Stimulated activated CD8-positive, alpha-beta memory T cell treated with anti-CD3 and anti-CD28 coated beads, Interleukin-12 subunit alpha, Interleukin-12 subunit beta, amount 100 ng/mL, for 1 hour (primary cell): ENCODE measurements at regions not wholly inside any gene's neighbourhood (a gene's known extent, or its start where the extent isn't known, plus 50 kb on each side); places are given as distances from the start of the nearest gene placed in this dataset.

Source experiments
- DNase-seq: peaks from one replicate; pipeline ENCODE4 v3.0.0-alpha.2; 2020; ENCODE audit warnings: low read depth

- DNase-seq, result no peak
Observed at GRCh38 chr11:45518141-45518832, 147.1 kb downstream of the CHST1 start.

DNA sequence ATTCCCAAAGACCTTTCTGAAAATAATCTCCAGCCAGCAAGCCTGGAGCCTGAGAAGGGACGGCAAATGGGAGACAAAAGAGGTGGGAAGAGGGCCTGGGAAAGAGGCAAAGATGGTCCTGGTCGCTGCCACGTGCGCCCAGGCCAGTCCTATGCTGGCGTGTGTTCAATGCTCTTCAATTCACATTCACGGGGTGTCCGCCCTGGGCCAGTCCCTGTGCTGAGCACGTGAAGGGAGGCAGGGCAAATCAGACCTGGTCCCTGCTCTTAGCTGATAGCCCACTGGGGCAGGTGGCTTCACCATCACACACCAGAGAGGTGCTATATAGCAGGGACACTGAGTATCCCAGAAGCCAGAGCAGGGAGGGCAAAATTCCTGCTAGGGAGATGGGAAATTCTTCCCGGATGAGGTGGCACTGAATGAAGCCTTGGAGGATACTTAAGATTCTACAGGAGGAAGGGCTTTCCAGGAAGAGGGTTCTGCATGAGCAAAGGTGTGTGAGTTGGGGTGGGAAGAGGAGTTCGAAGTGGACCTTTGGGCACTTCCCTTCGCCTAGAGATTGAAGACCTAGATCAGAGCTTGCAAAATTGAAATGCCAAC lies 148.2 kb downstream of the CHST1 start:
- DNase-seq, result no peak

DNA sequence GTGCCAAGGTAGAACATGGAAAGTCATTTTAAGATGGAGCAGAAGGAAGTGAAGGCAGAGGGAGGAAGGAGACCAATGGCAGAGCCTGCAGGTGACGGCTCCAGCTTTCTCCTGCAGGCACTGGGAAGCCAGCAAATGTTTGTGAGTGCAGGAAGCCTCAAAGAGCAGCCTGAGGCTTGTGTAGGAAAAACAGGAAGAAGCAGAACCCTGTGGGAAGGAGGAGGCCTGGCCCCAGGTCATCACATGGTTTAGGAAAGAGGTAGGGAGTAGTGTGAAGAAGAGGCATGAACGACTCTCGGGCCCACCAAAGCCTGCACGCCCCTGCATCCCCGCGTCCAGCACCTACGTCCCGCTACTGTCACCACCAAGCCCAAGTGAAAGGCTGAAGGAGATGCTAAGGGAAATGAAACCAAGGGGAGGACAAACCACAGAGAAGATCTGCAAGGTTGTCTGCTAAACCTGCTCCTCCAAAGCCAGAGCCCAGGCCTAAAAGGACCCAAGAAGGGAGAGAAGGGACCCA lies 151.5 kb downstream of the CHST1 start:
- no peak for DNase-seq

- no peak for DNase-seq
Observed at GRCh38 chr11:45512471-45513148, 152.8 kb downstream of the CHST1 start.

- no peak for DNase-seq
Observed at GRCh38 chr11:45511566-45511965, 153.9 kb downstream of the CHST1 start.

DNA sequence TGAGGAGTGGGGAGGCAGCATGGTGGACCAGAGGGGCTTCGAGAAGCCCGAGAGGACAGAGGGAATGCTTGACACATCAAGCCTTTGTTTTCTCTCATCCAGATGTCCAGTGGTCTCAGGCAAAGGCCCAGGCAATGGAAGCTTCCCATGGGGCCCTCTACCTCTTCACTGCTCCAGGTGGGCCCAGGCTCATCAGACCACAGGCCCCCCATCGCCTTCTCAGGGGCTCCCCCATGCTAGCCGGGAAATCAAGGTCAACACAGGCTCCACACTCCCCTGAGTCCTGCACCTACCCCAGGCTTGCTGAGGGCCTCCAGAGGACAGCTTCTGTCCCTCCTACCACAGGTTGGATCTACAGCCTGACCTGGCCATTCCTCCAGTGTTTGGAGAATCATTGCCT lies 157.5 kb downstream of the CHST1 start:
- DNase-seq, result no peak

DNA sequence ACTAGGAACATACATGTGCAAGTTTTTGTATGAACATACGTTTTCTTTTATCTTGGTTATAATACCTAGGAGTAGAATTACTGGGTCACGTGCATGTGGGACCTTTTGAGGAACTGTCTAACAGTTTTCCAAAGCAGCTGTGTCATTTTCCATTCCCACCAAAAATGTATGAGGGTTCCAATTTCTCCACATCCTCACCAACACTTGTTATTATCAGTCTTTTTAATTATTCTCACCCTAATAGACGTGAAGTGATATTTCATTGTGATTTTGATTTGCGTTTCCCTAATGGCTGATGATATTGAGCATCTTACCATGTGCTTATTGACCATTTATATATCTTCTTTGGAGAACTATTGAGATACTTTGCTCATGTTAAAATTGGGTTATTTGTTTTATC lies 162.1 kb downstream of the CHST1 start:
- no peak for DNase-seq

DNA sequence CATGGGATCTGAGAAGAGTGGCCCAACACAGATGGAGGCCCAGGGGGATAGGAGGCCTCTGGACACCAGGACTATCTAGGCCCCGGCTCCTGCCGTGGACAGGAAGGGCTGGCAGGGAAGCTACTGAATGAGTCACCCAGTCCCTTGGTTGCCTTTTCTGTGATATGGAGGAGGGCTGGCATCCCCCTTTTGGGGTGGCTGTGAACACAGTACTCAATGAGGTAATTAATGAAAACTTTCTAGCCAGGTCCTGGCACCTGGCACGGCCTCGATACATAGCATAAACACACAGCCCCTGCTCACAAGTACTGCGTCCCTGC lies 163.2 kb downstream of the CHST1 start:
- no peak for DNase-seq

GRCh38 chr11:45501392-45502225 lies 163.8 kb downstream of the CHST1 start:
- DNase-seq, result no peak

DNA sequence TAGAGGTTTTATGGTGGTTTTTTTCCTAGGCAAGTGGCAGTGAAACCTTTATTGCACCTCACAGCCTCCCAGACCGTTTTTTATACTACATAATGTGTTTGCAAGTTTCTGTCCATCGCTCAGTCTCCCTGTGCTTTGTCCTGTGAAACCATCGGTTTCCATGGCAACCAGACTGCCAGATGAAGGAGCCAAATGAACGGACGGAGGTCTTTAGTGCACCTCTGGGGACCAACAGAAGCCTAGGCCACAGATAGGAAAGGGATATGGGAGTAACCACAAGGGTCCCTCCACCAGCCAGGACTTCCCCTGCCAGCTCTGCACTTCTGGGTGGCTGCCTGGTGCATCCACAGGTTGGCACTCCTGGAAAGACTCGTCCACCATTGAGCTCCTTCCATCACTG lies 165.0 kb downstream of the CHST1 start:
- no peak for DNase-seq

DNA sequence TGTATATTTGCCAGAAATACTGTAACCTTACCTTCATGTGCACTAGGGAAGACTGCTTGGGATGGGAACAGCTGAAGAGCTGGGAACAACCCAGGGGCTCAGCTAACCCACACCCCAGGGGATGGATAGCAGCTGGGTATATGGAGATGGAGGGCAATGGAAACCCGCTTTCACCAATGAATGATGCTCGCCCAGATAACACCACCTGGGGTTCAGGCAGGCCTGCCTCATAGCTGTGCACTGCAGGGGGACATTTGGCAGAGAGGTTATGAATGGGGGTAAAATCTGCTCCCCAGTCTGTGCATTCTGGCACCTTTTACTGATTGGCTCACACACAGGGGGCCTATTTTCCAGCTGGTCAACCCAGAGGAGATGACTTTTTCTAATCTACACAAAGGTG lies 170.7 kb downstream of the CHST1 start:
- no peak for DNase-seq

DNA sequence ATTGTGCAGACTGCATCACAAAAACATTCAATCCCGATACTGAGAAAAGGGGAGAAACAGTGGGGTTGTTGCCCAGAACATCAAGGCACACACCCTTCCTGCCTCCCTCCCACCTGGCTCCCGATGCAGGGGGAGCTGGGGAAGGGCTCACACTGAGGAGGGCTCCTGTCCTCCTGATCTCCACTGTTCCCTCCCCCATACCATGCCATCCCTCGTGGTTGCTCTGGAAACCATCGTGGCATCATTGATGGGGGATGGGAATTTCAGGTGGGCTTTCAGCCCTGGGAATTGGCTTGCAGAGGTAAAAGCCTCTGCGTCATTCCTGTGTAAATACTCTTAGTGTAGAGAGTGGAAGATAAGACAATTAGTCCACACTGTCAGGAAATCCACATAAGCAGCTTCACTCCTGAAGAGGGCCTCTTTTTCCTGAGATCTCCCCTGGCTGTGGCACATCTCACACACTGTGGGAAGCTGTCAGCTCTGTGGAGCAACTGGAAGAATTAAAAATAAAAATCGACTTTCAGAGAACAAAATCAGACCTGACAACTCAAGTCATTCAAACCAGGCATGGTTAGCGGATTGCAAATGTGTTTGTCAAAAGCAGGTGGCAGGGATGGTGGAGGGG lies 176.0 kb downstream of the CHST1 start:
- DNase-seq, result no peak

- DNase-seq, result no peak
Observed at GRCh38 chr11:45486461-45486860, 179.0 kb downstream of the CHST1 start.

- no peak for DNase-seq
Observed at GRCh38 chr11:45485070-45485707, 180.2 kb downstream of the CHST1 start.

DNA sequence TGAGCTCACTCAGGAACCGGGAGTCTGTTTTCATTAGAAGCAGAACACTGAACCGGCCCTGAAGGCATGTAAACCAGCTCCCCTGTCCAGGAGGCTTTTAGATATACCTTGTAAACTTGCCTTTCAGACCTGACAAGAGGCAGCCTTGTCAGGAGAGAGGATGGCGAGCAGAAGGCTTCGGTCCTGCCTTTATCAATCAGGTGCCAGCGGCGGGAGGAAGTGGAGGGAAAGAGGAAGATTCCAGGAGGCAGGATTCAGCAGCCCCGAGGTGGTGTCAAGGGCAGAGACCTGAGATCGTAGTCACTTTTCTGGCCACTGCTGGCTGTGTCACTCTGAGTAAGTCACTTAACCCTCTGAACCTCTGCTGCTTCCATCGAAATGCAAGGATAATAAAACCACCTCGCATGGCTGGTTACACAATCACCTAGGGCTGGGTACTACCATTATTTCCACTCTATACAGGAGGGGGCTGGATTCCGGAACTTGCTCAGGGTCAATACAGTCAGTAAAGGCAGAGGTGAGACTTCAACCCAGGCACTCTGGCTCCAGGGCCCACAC lies 181.0 kb downstream of the CHST1 start:
- no peak for DNase-seq

- DNase-seq, result no peak
Observed at GRCh38 chr11:45483416-45483815, 182.0 kb downstream of the CHST1 start.

- no peak for DNase-seq
Observed at GRCh38 chr11:45482331-45482730, 183.1 kb downstream of the CHST1 start.

GRCh38 chr11:45481026-45481425 lies 184.4 kb downstream of the CHST1 start:
- no peak for DNase-seq

DNA sequence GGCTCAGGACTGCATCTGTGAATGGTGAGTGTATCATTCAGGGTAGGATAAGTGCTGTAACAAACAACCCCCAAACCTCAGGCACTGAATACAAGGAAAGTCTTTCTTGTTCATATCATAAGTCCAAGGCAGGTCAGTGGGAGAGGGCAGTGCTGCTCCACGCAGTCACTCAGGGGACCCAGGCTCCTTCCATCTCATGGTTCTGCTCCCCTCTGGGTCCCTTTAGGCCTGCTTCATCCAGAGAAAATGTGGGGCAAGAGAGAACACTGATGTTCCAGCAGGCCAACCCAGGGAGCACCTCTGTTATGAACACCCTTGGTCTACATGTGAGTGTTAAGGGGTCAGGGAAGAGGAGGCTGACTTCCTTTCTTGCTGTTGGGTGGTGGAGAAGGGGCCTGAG lies 187.8 kb downstream of the CHST1 start:
- no peak for DNase-seq

DNA sequence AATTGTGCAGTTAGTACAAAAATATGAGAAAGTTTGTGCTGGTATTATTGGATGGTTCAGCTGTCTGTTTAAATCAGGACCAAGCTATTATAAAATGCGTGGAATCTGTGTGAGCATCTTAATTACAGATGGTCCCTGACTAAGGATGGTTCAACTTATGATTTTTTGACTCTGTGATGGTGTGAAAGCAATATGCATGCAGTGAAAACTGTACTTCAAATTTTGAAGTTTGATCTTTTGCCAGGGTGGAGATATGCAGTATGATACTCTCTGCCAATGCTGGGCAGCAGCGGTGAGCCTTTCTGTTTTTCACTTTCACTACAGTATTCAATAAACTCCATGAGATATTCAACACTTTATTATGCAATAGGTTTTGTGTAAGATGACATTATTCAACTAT lies 189.3 kb downstream of the CHST1 start:
- no peak for DNase-seq

DNA sequence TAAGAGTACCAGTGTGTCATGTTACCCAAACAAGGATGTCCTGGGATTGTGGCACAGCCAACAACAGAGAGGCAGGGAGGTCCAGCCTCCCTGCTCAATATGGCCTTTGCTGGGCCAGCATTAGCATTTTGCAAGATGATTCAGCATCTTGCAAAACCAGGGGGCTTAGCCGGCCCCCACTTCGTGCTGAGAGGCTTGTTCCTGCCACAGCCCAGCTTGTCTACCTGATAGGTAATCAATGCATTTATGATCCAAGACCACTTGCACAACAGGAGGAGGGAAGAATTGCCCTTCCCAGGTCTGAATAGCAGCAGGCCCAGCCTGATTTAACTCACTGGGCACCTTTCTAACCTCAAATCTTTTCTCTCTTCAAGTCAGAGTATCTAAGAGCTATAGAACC lies 189.0 kb upstream of the SYT13 start:
- no peak for DNase-seq
